ENCODE measurements at regions not wholly inside any gene's neighbourhood (a gene's known extent, or its start where the extent isn't known, plus 50 kb on each side); places are given as distances from the start of the nearest gene placed in this dataset.

DNA sequence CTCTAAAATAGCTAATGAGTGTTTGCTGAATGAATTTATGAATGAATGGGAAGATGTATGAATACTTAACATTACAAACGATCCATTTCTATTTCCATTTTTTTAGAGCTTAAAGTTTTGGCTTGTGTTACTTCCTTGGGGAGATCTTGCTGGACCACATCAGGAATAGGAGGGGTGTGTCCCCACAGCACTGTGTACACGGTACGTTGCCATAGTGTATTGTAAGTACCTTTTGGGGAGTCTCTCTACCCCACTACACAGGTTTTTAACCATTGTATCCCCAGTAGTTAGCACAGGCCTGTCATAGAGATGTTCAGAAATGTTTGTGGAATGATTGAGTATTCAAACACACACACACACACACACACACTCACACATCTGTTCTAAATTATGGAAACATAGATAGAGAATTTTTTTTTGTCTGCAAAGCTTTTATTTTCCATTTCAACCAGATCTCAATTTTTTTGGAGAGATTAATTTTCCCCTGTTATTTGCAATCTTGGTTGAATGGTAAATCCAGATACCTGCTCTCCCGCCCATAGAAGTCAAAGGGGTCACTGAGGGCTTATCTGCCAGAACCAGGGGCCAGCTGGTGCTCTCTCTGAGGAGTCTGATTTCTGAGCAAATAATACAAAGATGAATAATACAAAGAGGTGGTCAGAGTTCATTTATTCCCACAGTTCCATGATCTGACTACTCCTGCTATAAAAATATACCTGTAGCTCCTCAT lies 471.0 kb downstream of the INSC start (continued):
- no peak for TF ChIP-seq ZNF362 (CRISPR knock-in tag; IDR thresholded peaks at IDR 0.05; ENCODE audit: borderline replicate concordance)
- TF ChIP-seq HCFC1 (IDR thresholded peaks at IDR 0.05; ENCODE audit: low read depth, low read length) = no peak
- TF ChIP-seq TERF1 (CRISPR knock-in tag; IDR thresholded peaks at IDR 0.05) = no peak

- Histone ChIP-seq H4K20me1 (ENCODE audit: insufficient read depth, low read length) (no peaks in the 10 kb centered on the region), H3K4me1 (ENCODE audit: insufficient read depth, low read length) (no peaks in the 10 kb centered on the region), H3K27me3 (ENCODE audit: control insufficient read depth in 1 of 2, insufficient read depth in 2 of 2, low read length in 2 of 2) (no peaks in the 10 kb centered on the region; a peak in 1 of 5 replicates), H3K36me3 (replicated peaks in 1 of 2; ENCODE audit: control insufficient read depth in 1 of 2, insufficient read depth in 2 of 2, low read length in 2 of 2) (no peaks in the 10 kb centered on the region), H3K9ac (ENCODE audit: insufficient read depth, low read depth, low read length) (no peak overlapping the region), H3K27ac (ENCODE audit: extremely low read length, insufficient read depth, low read length) (no peak overlapping the region), H3K4me3 (replicated peaks in 1 of 3; ENCODE audit: insufficient read depth in 1 of 3, low read depth in 2 of 3, low read length in 3 of 3) (no peak overlapping the region), H3K4me2 (ENCODE audit: low read depth, low read length) (no peak overlapping the region), H2AFZ (ENCODE audit: low read length) (no peak overlapping the region), H3K9me3 (ENCODE audit: low read length) (no peaks in the 10 kb centered on the region), H3K79me2 (ENCODE audit: insufficient read depth, low read length) (no peaks in the 10 kb centered on the region)
- BruUV-seq (replicated peaks) = no TSS peak
- CTCF ChIA-PET (ENCODE audit: low intra/inter-chr PET ratio, low total read pairs) = no interaction called here
- no peak for TF ChIP-seq CSRNP2 (CRISPR knock-in tag; conservative IDR thresholded peaks at IDR 0.05; ENCODE audit: low read depth)
- no peak for TF ChIP-seq SNRNP70 (IDR thresholded peaks at IDR 0.05; ENCODE audit: low read depth, low read length)
- TF ChIP-seq NR2F2 (IDR thresholded peaks at IDR 0.05; ENCODE audit: borderline replicate concordance, low read depth) = no peak
- in situ Hi-C loops (cut with HindIII; ENCODE audit: extremely low pct_ligation_motif_present, low pct_unique_long_range_greater_than_20kb) = no loop called here
- intact Hi-C loops (cut with micrococcal nuclease; ENCODE audit: unreplicated experiment) = no loop called here
- FAIRE-seq (no peak), DNase-seq (ENCODE audit: low spot score) (no peak), ATAC-seq (no peak)
- WGBS (ENCODE audit: low lambda C conversion rate) = 45% methylated on average over 2 of the region's 2 CpGs
- POLR2A ChIA-PET = no interaction called here
Observed at GRCh38 chr11:15586741-15587473, 472.2 kb downstream of the INSC start.
